ENCODE measurements at regions not wholly inside any gene's neighbourhood (a gene's known extent, or its start where the extent isn't known, plus 50 kb on each side); places are given as distances from the start of the nearest gene placed in this dataset.

DNA sequence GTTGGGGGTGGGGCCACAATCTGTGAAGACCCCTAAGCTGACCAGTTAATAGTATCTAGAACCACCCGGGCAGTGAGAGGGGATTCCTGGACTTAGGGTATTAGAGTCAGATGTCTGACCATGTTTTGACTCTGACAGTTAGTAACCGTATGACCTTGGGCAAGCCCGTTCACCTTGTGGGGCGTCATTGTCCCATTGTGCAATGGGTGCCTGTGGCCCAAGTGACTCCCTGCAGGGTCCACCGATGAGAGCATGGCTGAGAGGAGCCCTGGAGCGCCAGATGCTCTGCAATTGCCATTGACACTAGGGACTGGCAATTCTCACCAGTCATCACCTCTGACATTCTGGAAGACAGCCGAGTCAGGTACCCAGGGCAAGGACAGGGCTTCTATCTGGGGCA is 225.9 kb upstream of the CSF3R start:
- no peak for ATAC-seq
- peaks cover 5 to 89% (median 39%) of the 10 kb centered on the region in 9 donors for H3K27me3 ChIP-seq
- H3K4me1 ChIP-seq, result no peaks in the 10 kb centered on the region
- DNase-seq, result no peak
- no peak overlapping the region for H3K27ac ChIP-seq
- TF ChIP-seq POLR2A (IDR thresholded peaks at IDR 0.05), result no peak
- TF ChIP-seq, protein P1, sequence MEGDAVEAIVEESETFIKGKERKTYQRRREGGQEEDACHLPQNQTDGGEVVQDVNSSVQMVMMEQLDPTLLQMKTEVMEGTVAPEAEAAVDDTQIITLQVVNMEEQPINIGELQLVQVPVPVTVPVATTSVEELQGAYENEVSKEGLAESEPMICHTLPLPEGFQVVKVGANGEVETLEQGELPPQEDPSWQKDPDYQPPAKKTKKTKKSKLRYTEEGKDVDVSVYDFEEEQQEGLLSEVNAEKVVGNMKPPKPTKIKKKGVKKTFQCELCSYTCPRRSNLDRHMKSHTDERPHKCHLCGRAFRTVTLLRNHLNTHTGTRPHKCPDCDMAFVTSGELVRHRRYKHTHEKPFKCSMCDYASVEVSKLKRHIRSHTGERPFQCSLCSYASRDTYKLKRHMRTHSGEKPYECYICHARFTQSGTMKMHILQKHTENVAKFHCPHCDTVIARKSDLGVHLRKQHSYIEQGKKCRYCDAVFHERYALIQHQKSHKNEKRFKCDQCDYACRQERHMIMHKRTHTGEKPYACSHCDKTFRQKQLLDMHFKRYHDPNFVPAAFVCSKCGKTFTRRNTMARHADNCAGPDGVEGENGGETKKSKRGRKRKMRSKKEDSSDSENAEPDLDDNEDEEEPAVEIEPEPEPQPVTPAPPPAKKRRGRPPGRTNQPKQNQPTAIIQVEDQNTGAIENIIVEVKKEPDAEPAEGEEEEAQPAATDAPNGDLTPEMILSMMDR (IDR thresholded peaks at IDR 0.05), result no peak
- intact Hi-C loops (cut with DNase I), result loop anchor here in 1 of 10 donors (10.0 kb wide), 1 partner anchor 326 kb away; the partner anchor contains the start of gene GRIK3
- no peaks in the 10 kb centered on the region for H3K9me3 ChIP-seq
- no peak overlapping the region for H3K4me3 ChIP-seq
- 76 to 86% (median 81%) methylated on average over 7 of the region's 7 CpGs for WGBS, 4 donors
- H3K36me3 ChIP-seq, result no peaks in the 10 kb centered on the region

DNA sequence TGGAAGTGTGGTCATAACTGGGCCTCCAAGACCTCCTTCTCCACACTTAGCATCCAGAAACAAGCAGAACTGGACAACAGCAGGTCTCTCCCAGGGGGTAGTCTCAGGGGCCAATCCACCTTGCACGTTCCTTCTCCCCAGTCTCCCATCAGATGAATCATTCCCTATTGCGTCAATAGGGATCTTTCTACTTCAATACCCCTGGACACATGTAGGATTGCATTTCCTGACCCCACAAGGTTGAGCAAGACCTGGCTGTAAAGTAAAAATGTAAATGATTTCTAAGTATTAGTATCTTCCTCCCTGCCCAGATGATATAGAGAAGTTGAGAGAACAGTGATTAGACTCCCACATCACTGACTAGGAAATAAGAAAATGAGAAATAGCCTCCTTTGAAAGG is 224.5 kb upstream of the CSF3R start:
- Histone ChIP-seq H3K4me3 (no peak overlapping the region), H3K4me1 (no peaks in the 10 kb centered on the region), H3K9me3 (no peaks in the 10 kb centered on the region), H3K27ac (no peak overlapping the region), H3K36me3 (no peaks in the 10 kb centered on the region), H3K27me3 (peaks cover 0 to 85% (median 26%) of the 10 kb centered on the region in 9 donors)
- TF ChIP-seq, protein P1 (IDR thresholded peaks at IDR 0.05), result no peak
- DNase-seq (no peak), ATAC-seq (no peak)
- WGBS, 4 donors, result 67 to 76% (median 75%) methylated on average over 2 of the region's 2 CpGs
- intact Hi-C loops (cut with DNase I), result loop anchor here in 1 of 10 donors (10.0 kb wide), 1 partner anchor 328 kb away; the partner anchor contains the start of gene GRIK3

DNA sequence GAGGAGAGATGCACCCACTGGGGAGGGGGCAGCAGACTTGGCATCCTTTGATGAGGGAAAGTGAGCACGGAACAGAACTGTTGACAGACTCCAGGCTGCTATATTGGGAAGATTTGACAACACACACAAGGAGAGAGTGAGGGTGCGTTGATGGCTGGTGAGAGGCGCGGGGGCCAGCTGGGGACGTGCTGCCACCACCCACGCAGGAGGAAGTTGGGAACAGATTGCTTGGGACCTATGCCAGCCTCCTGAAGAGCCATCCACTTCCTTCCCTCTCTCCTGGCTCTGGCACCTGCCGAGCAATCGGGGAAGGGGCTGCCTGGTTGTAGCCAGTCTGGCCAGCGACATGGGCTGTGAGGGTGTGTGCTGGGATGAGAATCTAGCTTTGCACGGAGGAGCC is 223.7 kb upstream of the CSF3R start:
- no peak overlapping the region for H3K4me3 ChIP-seq
- H3K36me3 ChIP-seq, result no peaks in the 10 kb centered on the region
- H3K9me3 ChIP-seq, result no peaks in the 10 kb centered on the region
- ATAC-seq (no peak), DNase-seq (no peak)
- TF ChIP-seq POLR2A (IDR thresholded peaks at IDR 0.05), result no peak
- TF ChIP-seq, protein P1 (IDR thresholded peaks at IDR 0.05), result no peak
- no peaks in the 10 kb centered on the region for H3K4me1 ChIP-seq
- WGBS, 4 donors, result 28 to 40% (median 34%) methylated on average over 10 of the region's 10 CpGs
- H3K27ac ChIP-seq, result no peak overlapping the region
- peaks cover 0 to 82% (median 24%) of the 10 kb centered on the region in 9 donors for H3K27me3 ChIP-seq
- intact Hi-C loops (cut with DNase I), result loop anchor here in 1 of 10 donors (10.0 kb wide), 1 partner anchor 328 kb away; the partner anchor contains the start of gene GRIK3

DNA sequence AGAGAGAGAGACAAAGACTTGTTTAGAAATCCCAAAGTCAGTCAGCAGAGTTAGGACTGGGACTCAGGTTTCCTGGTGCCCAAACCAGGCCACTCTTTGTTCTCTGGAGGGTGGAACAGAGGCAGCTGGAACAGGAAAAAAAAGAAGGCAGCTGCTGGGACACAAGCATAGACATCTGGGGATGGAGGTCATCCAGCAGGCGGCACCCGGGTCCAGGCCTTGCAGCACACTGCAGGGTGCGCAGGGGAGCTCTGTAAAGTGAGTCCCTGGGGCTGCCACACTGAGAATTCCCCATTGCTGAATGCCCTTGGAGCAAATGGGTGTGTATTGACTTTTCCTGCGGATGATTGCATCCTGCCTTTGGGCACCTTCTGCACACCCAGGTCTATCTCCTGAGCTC is 222.9 kb upstream of the CSF3R start:
- intact Hi-C loops (cut with DNase I), result loop anchor here in 1 of 10 donors (10.0 kb wide), 1 partner anchor 329 kb away; the partner anchor contains the start of gene GRIK3
- TF ChIP-seq, protein P1 (IDR thresholded peaks at IDR 0.05), result no peak
- TF ChIP-seq POLR2A (IDR thresholded peaks at IDR 0.05), result no peak
- Histone ChIP-seq H3K4me1 (no peaks in the 10 kb centered on the region), H3K27ac (no peak overlapping the region), H3K36me3 (no peaks in the 10 kb centered on the region), H3K27me3 (peaks cover 0 to 77% (median 24%) of the 10 kb centered on the region in 9 donors), H3K4me3 (no peak overlapping the region), H3K9me3 (no peaks in the 10 kb centered on the region)
- ATAC-seq, result no peak
- WGBS, 4 donors, result 50 to 75% (median 59%) methylated on average over 4 of the region's 4 CpGs
- DNase-seq, result no peak

Measured in heart left ventricle (tissue), 16 donors.